Glomerular visceral epithelial cell (primary cell): ENCODE measurements at regions not wholly inside any gene's neighbourhood (a gene's known extent, or its start where the extent isn't known, plus 50 kb on each side); places are given as distances from the start of the nearest gene placed in this dataset.

Experiments used
- DNase-seq: peaks from one replicate; pipeline ENCODE4 v3.0.0-alpha.2; 2016; ENCODE audit errors: extremely low spot score

GRCh38 chr3:64318001-64318400, 92.7 kb upstream of the PRICKLE2 start:
- peak; percentile 95 for DNase-seq

GRCh38 chr3:64316971-64317370, 91.7 kb upstream of the PRICKLE2 start:
- peak; percentile 48 for DNase-seq

- DNase-seq, result no peak
Observed at GRCh38 chr3:64311424-64312061, 86.3 kb upstream of the PRICKLE2 start.

- no peak for DNase-seq
Observed at GRCh38 chr3:64308931-64309330, 83.7 kb upstream of the PRICKLE2 start.

GRCh38 chr3:64306745-64307144, 81.5 kb upstream of the PRICKLE2 start:
- no peak for DNase-seq

- DNase-seq, result no peak
Observed at GRCh38 chr3:64305731-64306130, 80.5 kb upstream of the PRICKLE2 start.

GRCh38 chr3:64304828-64305410, 79.7 kb upstream of the PRICKLE2 start:
- DNase-seq, result no peak

GRCh38 chr3:64303881-64304280, 78.6 kb upstream of the PRICKLE2 start:
- no peak for DNase-seq

- DNase-seq, result no peak
Observed at GRCh38 chr3:64303401-64303800, 78.1 kb upstream of the PRICKLE2 start.

- DNase-seq, result no peak
Observed at GRCh38 chr3:64301476-64301875, 76.2 kb upstream of the PRICKLE2 start.

- DNase-seq, result peak; percentile 61
Observed at GRCh38 chr3:64300790-64301423, 75.6 kb upstream of the PRICKLE2 start.

- no peak for DNase-seq
Observed at GRCh38 chr3:64299206-64299605, 73.9 kb upstream of the PRICKLE2 start.

- DNase-seq, result no peak
Observed at GRCh38 chr3:64297563-64297962, 72.3 kb upstream of the PRICKLE2 start.

GRCh38 chr3:64295594-64295993, 70.3 kb upstream of the PRICKLE2 start:
- DNase-seq, result peak; percentile 55

GRCh38 chr3:64294771-64295170, 69.5 kb upstream of the PRICKLE2 start:
- no peak for DNase-seq

GRCh38 chr3:64293121-64293520, 67.9 kb upstream of the PRICKLE2 start:
- DNase-seq, result no peak

GRCh38 chr3:64291956-64292355, 66.7 kb upstream of the PRICKLE2 start:
- DNase-seq, result no peak

- DNase-seq, result peak; percentile 73
Observed at GRCh38 chr3:64291345-64291744, 66.1 kb upstream of the PRICKLE2 start.

- no peak for DNase-seq
Observed at GRCh38 chr3:64290864-64291263, 65.6 kb upstream of the PRICKLE2 start.

- DNase-seq, result no peak
Observed at GRCh38 chr3:64290161-64290560, 64.9 kb upstream of the PRICKLE2 start.

- DNase-seq, result no peak
Observed at GRCh38 chr3:64289622-64290021, 64.4 kb upstream of the PRICKLE2 start.

- peak; percentile 69 for DNase-seq
Observed at GRCh38 chr3:64278625-64279024, 53.4 kb upstream of the PRICKLE2 start.

- DNase-seq, result no peak
Observed at GRCh38 chr3:64276131-64276530, 50.9 kb upstream of the PRICKLE2 start.
